ENCODE measurements at regions not wholly inside any gene's neighbourhood (a gene's known extent, or its start where the extent isn't known, plus 50 kb on each side); places are given as distances from the start of the nearest gene placed in this dataset.

GRCh38 chr3:195005759-195006510 lies 265.0 kb downstream of the XXYLT1 start:
- TF ChIP-seq EZH2 (IDR thresholded peaks at IDR 0.05), result no peak
- TF ChIP-seq POLR2AphosphoS5 (IDR thresholded peaks at IDR 0.05; ENCODE audit: borderline replicate concordance, low read depth, low read length), result no peak

All from SK-N-MC (cell line).